ENCODE measurements at regions not wholly inside any gene's neighbourhood (a gene's known extent, or its start where the extent isn't known, plus 50 kb on each side); places are given as distances from the start of the nearest gene placed in this dataset.

- TF ChIP-seq ZNF462 (CRISPR knock-in tag; IDR thresholded peaks at IDR 0.05) = no peak
- no peak for TF ChIP-seq NANOG (IDR thresholded peaks at IDR 0.05; ENCODE audit: borderline replicate concordance)
Measured at GRCh38 chr9:13661014-13661413, 381.5 kb upstream of the MPDZ start (continued).

GRCh38 chr9:13651969-13652663 lies 372.6 kb upstream of the MPDZ start:
- Mint-ChIP-seq H3K9me3 (peaks cover 8% of the 10 kb centered on the region; the same call in 1 of the 3 replicates), H3K36me3 (ENCODE audit: low read depth) (peaks cover 3% of the 10 kb centered on the region; the same call in 2 of the 3 replicates), H3K27ac (no peak overlapping the region), H3K27me3 (ENCODE audit: insufficient read depth, low read depth, poor library complexity) (peaks cover 7% of the 10 kb centered on the region), H3K4me1 (no peaks in the 10 kb centered on the region), H3K4me3 (no peak overlapping the region)
- H2AFZ ChIP-seq = peak overlapping the region; percentile 67; the same call in 1 of the 2 replicates
- H3K4me2 ChIP-seq = no peak overlapping the region
- H3F3A ChIP-seq (replicated peaks; ENCODE audit: low read depth) = no peaks in the 10 kb centered on the region
- H3K27ac ChIP-seq (ENCODE audit: low read depth) = no peak overlapping the region
- H3K4me1 ChIP-seq (ENCODE audit: insufficient read depth) = no peaks in the 10 kb centered on the region
- H3K79me2 ChIP-seq (replicated peaks; ENCODE audit: insufficient read depth) = no peaks in the 10 kb centered on the region
- ATAC-seq = no peak
- H3K36me3 ChIP-seq (ENCODE audit: insufficient read depth) = no peaks in the 10 kb centered on the region
- no peaks in the 10 kb centered on the region for H4K20me1 ChIP-seq (replicated peaks; ENCODE audit: insufficient read depth)
- H3K4me3 ChIP-seq = no peak overlapping the region
- no peak for DNase-seq (ENCODE audit: low spot score)
- H3K9me2 ChIP-seq (ENCODE audit: insufficient read depth) = no peaks in the 10 kb centered on the region
- H3K27me3 ChIP-seq (ENCODE audit: insufficient read depth) = no peaks in the 10 kb centered on the region
- TF ChIP-seq CREB1 (CRISPR knock-in tag; IDR thresholded peaks at IDR 0.05; ENCODE audit: low read depth) (no peak), ZNF462 (CRISPR knock-in tag; IDR thresholded peaks at IDR 0.05) (no peak), NANOG (IDR thresholded peaks at IDR 0.05; ENCODE audit: borderline replicate concordance) (no peak), JUNB (IDR thresholded peaks at IDR 0.05; ENCODE audit: unreplicated experiment) (no peak)

Measured in GM23338 (cell line).